Endothelial cell of umbilical vein (primary cell): ENCODE measurements at regions not wholly inside any gene's neighbourhood (a gene's known extent, or its start where the extent isn't known, plus 50 kb on each side); places are given as distances from the start of the nearest gene placed in this dataset.

Source experiments
- BruUV-seq: library from RNA; stranded (reverse); fragments of 400-500 nt; replicated peaks from 2 replicates; lab custom pipeline; 2021; lab: Mats Ljungman, UMichigan
- CTCF ChIA-PET: fragments of 300-600, 350-600 bp; sonication (Branson Sonifier 250); formaldehyde crosslinking; loops from one replicate; lab custom pipeline; 2021; ENCODE audit warnings: antibody characterized with exemption, inconsistent platforms; lab: Charles Lee
- POLR2A ChIA-PET: fragments of 300-600, 350-600 bp; sonication (Branson Sonifier 250); formaldehyde crosslinking; loops from one replicate; lab custom pipeline; 2021; ENCODE audit warnings: antibody characterized with exemption, inconsistent platforms; lab: Charles Lee
- DNase-seq: peaks from one replicate; pipeline ENCODE4 v3.0.0-alpha.2; 2011; ENCODE audit warnings: low read depth, low spot score
- FAIRE-seq: peaks from 2 replicates; lab custom pipeline; 2011; peaks lifted over from hg19 to GRCh38; lab: Jason Lieb, UNC
- H2AFZ ChIP-seq: 2 replicates; pipeline ENCODE4 v1.6.0; 2012; ENCODE audit warnings: low read depth, low read length, control low read depth, inconsistent platforms
- H3K27ac ChIP-seq: 2 replicates; pipeline ENCODE4 v1.5.1; 2011; ENCODE audit warnings: low read depth, mild to moderate bottlenecking, control low read depth, low read length, moderate library complexity; ENCODE audit not compliant: insufficient read depth
- H3K27me3 ChIP-seq, 2 experiments: 2 replicates each; pipeline versions ENCODE4 v1.6.0 to v1.6.1; 2011; ENCODE audit warnings: low read length in 2 of 2, mixed read lengths in 1 of 2; ENCODE audit not compliant: control insufficient read depth in 2 of 2, insufficient read depth in 2 of 2
- H3K36me3 ChIP-seq, 2 experiments: 2 replicates in 1 of 2; 3 replicates in 1 of 2; pipeline ENCODE4 v1.5.1; 2011; ENCODE audit warnings: low read length in 2 of 2, mild to moderate bottlenecking in 1 of 2, moderate library complexity in 1 of 2; ENCODE audit not compliant: control insufficient read depth in 2 of 2, insufficient read depth in 2 of 2; ENCODE audit errors: extremely low read depth in 1 of 2
- H3K4me1 ChIP-seq: 3 replicates; pipeline ENCODE4 v1.5.1; 2011; ENCODE audit warnings: mild to moderate bottlenecking, low read length; ENCODE audit not compliant: control insufficient read depth, insufficient read depth; ENCODE audit errors: extremely low read depth
- H3K4me2 ChIP-seq: 2 replicates; pipeline ENCODE4 v1.6.1; 2011; ENCODE audit warnings: low read length, control low read depth, mixed read lengths; ENCODE audit not compliant: insufficient read depth
- H3K4me3 ChIP-seq, 3 experiments: fragments of 200-600 bp in 1 of 3; sonication (generic), shearing (Covaris generic) in 1 of 3; replicated peaks in 1 of 3; 2 replicates each; pipeline ENCODE4 v1.5.1; 2011 to 2016; ENCODE audit warnings: control low read depth in 3 of 3, low read length in 3 of 3, mild to moderate bottlenecking in 2 of 3, inconsistent platforms in 1 of 3, low read depth in 1 of 3, moderate library complexity in 1 of 3; ENCODE audit not compliant: insufficient read depth in 1 of 3
- H3K79me2 ChIP-seq: 2 replicates; pipeline ENCODE4 v1.6.0; 2012; ENCODE audit warnings: low read length, inconsistent platforms; ENCODE audit not compliant: control insufficient read depth, insufficient read depth
- H3K9ac ChIP-seq: replicated peaks from 2 replicates; pipeline ENCODE3; 2011; ENCODE audit warnings: low read length, control low read depth; ENCODE audit not compliant: insufficient read depth; ENCODE audit errors: extremely low read depth
- H3K9me1 ChIP-seq: replicated peaks from 3 replicates; pipeline ENCODE4 v1.6.0; 2011; ENCODE audit warnings: mild to moderate bottlenecking, low read length; ENCODE audit not compliant: control insufficient read depth, insufficient read depth; ENCODE audit errors: extremely low read depth
- H3K9me3 ChIP-seq: replicated peaks from 2 replicates; pipeline ENCODE4 v1.5.1; 2012; ENCODE audit warnings: low read length, inconsistent platforms; ENCODE audit not compliant: control insufficient read depth, insufficient read depth
- H4K20me1 ChIP-seq: replicated peaks from 2 replicates; pipeline ENCODE3; 2011; ENCODE audit warnings: mild to moderate bottlenecking, low read length; ENCODE audit not compliant: control insufficient read depth, insufficient read depth; ENCODE audit errors: extremely low read depth
- EZH2 ChIP-seq: IDR thresholded peaks from 2 replicates; pipeline ENCODE4 v1.6.1; 2012; ENCODE audit warnings: borderline replicate concordance, low read depth, mild to moderate bottlenecking, moderate library complexity, low read length, inconsistent platforms; ENCODE audit not compliant: severe bottlenecking
- FOS ChIP-seq: IDR thresholded peaks from 2 replicates; pipeline ENCODE4 v1.6.1; 2011; ENCODE audit warnings: mild to moderate bottlenecking, low read length, moderate library complexity, borderline replicate concordance; ENCODE audit not compliant: insufficient read depth
- GATA2 ChIP-seq: IDR thresholded peaks from 2 replicates; pipeline ENCODE4 v1.7.0; 2011; ENCODE audit warnings: low read depth, mild to moderate bottlenecking, moderate library complexity, mixed read lengths, low read length; ENCODE audit not compliant: insufficient read length, insufficient read depth
- JUN ChIP-seq: IDR thresholded peaks from 2 replicates; pipeline ENCODE4 v1.6.1; 2011; ENCODE audit warnings: borderline replicate concordance, low read depth; ENCODE audit not compliant: insufficient read length, insufficient read depth
- MYC ChIP-seq: IDR thresholded peaks from one replicate; pipeline ENCODE4 v1.6.1; 2011; ENCODE audit warnings: mild to moderate bottlenecking, low read depth, low read length
- POLR2A ChIP-seq: IDR thresholded peaks from 2 replicates; pipeline ENCODE4 v1.6.1; 2012; ENCODE audit warnings: low read depth, mild to moderate bottlenecking, control low read depth, low read length
- POLR2AphosphoS5 ChIP-seq: IDR thresholded peaks from 2 replicates; pipeline ENCODE4 v1.6.1; 2012; ENCODE audit warnings: low read depth, mild to moderate bottlenecking, control low read depth, low read length, moderate library complexity; ENCODE audit not compliant: insufficient read depth
- dilution Hi-C: fragments of 300-500 bp; cut with MboI; formaldehyde crosslinking; loops from one replicate; pipeline ENCODE4 v1.15.0; 2019; ENCODE audit warnings: low sequenced_read_pairs; ENCODE audit not compliant: extremely low pct_ligation_motif_present
- intact Hi-C: fragments of 100-400 bp; cut with micrococcal nuclease; formaldehyde crosslinking; loops from one replicate; pipeline ENCODE4 v1.10.0; 2022
- TF ChIP-seq, protein P1 (sequence below): IDR thresholded peaks from 2 replicates; pipeline ENCODE4 v1.6.1; 2011; ENCODE audit not compliant: insufficient read depth, insufficient read length
- TF ChIP-seq, protein P2 (sequence below), 2 donors: IDR thresholded peaks; 1 replicate in 1 of 2; 2 replicates in 1 of 2; pipeline ENCODE4 v1.5.1; 2011; ENCODE audit warnings: low read length in 2 of 2, mild to moderate bottlenecking in 2 of 2, moderate library complexity in 2 of 2, control low read depth in 1 of 2, inconsistent platforms in 1 of 2, low read depth in 1 of 2; ENCODE audit not compliant: insufficient read depth in 1 of 2; ENCODE audit errors: extremely low read depth in 1 of 2

DNA sequence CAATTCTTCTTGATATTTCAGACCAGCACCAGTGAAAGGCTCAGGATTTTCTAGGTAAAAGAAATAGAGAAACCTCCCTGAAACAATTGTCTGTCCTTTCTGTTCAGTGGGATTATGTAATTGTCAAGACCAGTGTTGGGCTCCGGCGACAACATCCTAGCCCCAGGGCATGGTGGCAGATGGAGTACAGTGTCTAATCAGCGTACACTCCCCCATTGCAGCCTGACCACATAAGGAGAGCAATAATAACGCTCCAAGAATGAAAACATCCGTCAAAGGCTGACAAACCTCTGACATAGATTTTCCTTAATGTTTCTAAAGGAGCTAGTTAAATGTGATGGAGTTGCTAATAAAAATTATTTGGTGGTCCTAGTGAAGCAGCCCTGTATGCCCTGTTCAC is 144.6 kb downstream of the EBLN2 start:
- H4K20me1 ChIP-seq: no peaks in the 10 kb centered on the region
- H3K9me3 ChIP-seq: no peaks in the 10 kb centered on the region
- ChIA-PET CTCF (no interaction called here), POLR2A (no interaction called here)
- H3K27me3 ChIP-seq: no peaks in the 10 kb centered on the region
- no TSS peak for BruUV-seq
- H3K27ac ChIP-seq: no peak overlapping the region
- H2AFZ ChIP-seq: no peak overlapping the region
- H3K4me2 ChIP-seq: no peak overlapping the region
- no peaks in the 10 kb centered on the region for H3K4me1 ChIP-seq
- H3K79me2 ChIP-seq: no peaks in the 10 kb centered on the region
- TF ChIP-seq, protein P1, sequence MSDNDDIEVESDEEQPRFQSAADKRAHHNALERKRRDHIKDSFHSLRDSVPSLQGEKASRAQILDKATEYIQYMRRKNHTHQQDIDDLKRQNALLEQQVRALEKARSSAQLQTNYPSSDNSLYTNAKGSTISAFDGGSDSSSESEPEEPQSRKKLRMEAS: no peak
- no peak for TF ChIP-seq JUN
- TF ChIP-seq MYC: no peak
- TF ChIP-seq, protein P2, sequence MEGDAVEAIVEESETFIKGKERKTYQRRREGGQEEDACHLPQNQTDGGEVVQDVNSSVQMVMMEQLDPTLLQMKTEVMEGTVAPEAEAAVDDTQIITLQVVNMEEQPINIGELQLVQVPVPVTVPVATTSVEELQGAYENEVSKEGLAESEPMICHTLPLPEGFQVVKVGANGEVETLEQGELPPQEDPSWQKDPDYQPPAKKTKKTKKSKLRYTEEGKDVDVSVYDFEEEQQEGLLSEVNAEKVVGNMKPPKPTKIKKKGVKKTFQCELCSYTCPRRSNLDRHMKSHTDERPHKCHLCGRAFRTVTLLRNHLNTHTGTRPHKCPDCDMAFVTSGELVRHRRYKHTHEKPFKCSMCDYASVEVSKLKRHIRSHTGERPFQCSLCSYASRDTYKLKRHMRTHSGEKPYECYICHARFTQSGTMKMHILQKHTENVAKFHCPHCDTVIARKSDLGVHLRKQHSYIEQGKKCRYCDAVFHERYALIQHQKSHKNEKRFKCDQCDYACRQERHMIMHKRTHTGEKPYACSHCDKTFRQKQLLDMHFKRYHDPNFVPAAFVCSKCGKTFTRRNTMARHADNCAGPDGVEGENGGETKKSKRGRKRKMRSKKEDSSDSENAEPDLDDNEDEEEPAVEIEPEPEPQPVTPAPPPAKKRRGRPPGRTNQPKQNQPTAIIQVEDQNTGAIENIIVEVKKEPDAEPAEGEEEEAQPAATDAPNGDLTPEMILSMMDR (IDR thresholded peaks at IDR 0.05; ENCODE audit: extremely low read depth in 1 of 2, insufficient read depth in 1 of 2, low read depth in 1 of 2, low read length in 2 of 2): no peak
- TF ChIP-seq FOS: no peak
- no peak for TF ChIP-seq GATA2
- TF ChIP-seq POLR2AphosphoS5: no peak
- TF ChIP-seq POLR2A: no peak
- TF ChIP-seq EZH2: no peak
- FAIRE-seq: no peak
- intact Hi-C loops: no loop called here
- dilution Hi-C loops: no loop called here
- no peaks in the 10 kb centered on the region for H3K9me1 ChIP-seq
- H3K9ac ChIP-seq: no peak overlapping the region
- H3K4me3 ChIP-seq: no peak overlapping the region
- no peak for DNase-seq
- no peaks in the 10 kb centered on the region for H3K36me3 ChIP-seq
